ENCODE measurements at regions not wholly inside any gene's neighbourhood (a gene's known extent, or its start where the extent isn't known, plus 50 kb on each side); places are given as distances from the start of the nearest gene placed in this dataset.
"Not testable (repeated sequence)": the region's sequence is repeated elsewhere in the genome, so short reads cannot be mapped to it uniquely, and the experiment has no call there.

- in situ Hi-C loops (cut with MboI; ENCODE audit: low sequenced_read_pairs, unreplicated experiment): no loop called here
- TF ChIP-seq CTCF (IDR thresholded peaks at IDR 0.05; ENCODE audit: borderline replicate concordance, control extremely low read depth, extremely low read depth, insufficient read depth, missing control alignments): no peak
- DNase-seq (ENCODE audit: low spot score): no peak
Measured at GRCh38 chr6:81890846-81891245, 138.4 kb upstream of the TENT5A start.

- no peak for TF ChIP-seq CTCF (IDR thresholded peaks at IDR 0.05; ENCODE audit: borderline replicate concordance, control extremely low read depth, extremely low read depth, insufficient read depth, missing control alignments)
- in situ Hi-C loops (cut with MboI; ENCODE audit: low sequenced_read_pairs, unreplicated experiment): no loop called here
- no peak for DNase-seq (ENCODE audit: low spot score)
Measured at GRCh38 chr6:81889377-81890053, 137.0 kb upstream of the TENT5A start.

- DNase-seq (ENCODE audit: low spot score); in situ Hi-C loops (cut with MboI; ENCODE audit: low sequenced_read_pairs, unreplicated experiment): not testable (repeated sequence)
Measured at GRCh38 chr6:81886909-81887308, 134.4 kb upstream of the TENT5A start.

- DNase-seq (ENCODE audit: low spot score): no peak
- in situ Hi-C loops (cut with MboI; ENCODE audit: low sequenced_read_pairs, unreplicated experiment): no loop called here
- no peak for TF ChIP-seq CTCF (IDR thresholded peaks at IDR 0.05; ENCODE audit: borderline replicate concordance, control extremely low read depth, extremely low read depth, insufficient read depth, missing control alignments)
Measured at GRCh38 chr6:81886157-81886556, 133.7 kb upstream of the TENT5A start.

- TF ChIP-seq CTCF (IDR thresholded peaks at IDR 0.05; ENCODE audit: borderline replicate concordance, control extremely low read depth, extremely low read depth, insufficient read depth, missing control alignments): no peak
- in situ Hi-C loops (cut with MboI; ENCODE audit: low sequenced_read_pairs, unreplicated experiment): no loop called here
- DNase-seq (ENCODE audit: low spot score): no peak
Measured at GRCh38 chr6:81881660-81882059, 129.2 kb upstream of the TENT5A start.

- in situ Hi-C loops (cut with MboI; ENCODE audit: low sequenced_read_pairs, unreplicated experiment): no loop called here
- no peak for TF ChIP-seq CTCF (IDR thresholded peaks at IDR 0.05; ENCODE audit: borderline replicate concordance, control extremely low read depth, extremely low read depth, insufficient read depth, missing control alignments)
- no peak for DNase-seq (ENCODE audit: low spot score)
Measured at GRCh38 chr6:81878479-81878878, 126.0 kb upstream of the TENT5A start.

- TF ChIP-seq CTCF (IDR thresholded peaks at IDR 0.05; ENCODE audit: borderline replicate concordance, control extremely low read depth, extremely low read depth, insufficient read depth, missing control alignments): no peak
- no peak for DNase-seq (ENCODE audit: low spot score)
- in situ Hi-C loops (cut with MboI; ENCODE audit: low sequenced_read_pairs, unreplicated experiment): no loop called here
Measured at GRCh38 chr6:81876971-81877370, 124.5 kb upstream of the TENT5A start.

Data from GM13976 (cell line).